HG02973 (cell line): ENCODE measurements at regions not wholly inside any gene's neighbourhood (a gene's known extent, or its start where the extent isn't known, plus 50 kb on each side); places are given as distances from the start of the nearest gene placed in this dataset.
"Not testable (repeated sequence)": the region's sequence is repeated elsewhere in the genome, so short reads cannot be mapped to it uniquely, and the experiment has no call there.

Experiments used
- ATAC-seq: cut with Tn5 transposase; IDR thresholded peaks from one replicate; pipeline ENCODE4 v1.9.1; 2021; ENCODE audit warnings: moderate library complexity; ENCODE audit not compliant: unreplicated experiment

DNA sequence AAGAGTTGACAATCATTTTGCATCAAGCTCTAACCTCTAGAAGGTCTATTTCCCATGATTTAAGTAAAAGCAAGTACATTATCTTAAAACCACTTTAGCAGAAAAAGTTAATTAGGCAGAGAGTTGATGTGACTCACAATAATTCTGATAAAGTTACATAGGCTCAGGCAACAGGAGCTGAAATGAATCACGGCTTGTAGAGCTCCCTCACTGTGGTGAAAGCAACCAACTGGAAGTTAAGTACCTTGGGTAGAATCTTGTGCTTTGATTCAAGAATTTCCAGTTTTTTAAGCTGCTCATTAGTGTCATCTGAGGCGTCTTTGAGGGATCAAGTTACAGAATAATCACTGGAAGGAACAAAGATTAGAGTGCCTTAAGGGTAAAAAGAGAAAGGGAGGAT lies 68.9 kb upstream of the NFE2L3 start:
- ATAC-seq: no peak

- ATAC-seq: no peak
Measured at GRCh38 chr7:26084418-26084817, 67.6 kb upstream of the NFE2L3 start.

GRCh38 chr7:26085771-26086170 lies 66.2 kb upstream of the NFE2L3 start:
- no peak for ATAC-seq

DNA sequence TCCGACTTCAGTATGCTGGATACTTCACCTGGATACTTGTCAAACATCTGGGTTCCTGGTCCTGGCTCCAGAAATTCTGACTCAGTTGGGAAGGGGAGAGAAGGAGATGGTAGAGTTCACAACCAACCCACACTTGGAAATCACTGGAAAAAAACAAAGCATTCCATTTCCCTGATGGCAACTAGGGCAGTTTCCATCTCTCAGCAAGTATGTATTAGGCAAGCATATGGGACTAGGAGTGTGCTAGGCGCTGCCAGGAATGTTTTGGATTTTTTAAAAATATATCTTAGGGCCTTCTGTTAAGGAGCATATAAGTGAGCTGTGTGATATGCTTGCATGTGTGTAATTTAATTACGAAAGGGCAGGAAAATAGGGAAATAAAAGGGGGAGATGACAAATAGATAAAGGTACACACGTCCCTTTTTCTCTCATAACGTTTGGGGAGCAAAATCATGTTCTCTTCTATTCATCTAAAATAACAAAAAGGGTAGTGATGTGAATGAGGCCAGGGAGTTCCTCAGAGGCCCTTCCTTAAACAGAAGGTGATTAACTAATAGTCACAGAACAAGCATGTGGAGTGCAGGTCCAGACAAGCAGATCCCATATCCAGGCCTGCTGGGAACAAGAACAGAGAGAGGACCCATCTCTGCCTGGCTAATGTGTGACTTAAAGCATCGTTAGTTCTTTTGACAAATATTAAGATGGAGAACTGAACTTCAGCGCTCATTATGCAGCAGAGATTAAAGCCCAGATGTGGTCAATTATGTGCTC lies 64.5 kb upstream of the NFE2L3 start:
- ATAC-seq: no peak

DNA sequence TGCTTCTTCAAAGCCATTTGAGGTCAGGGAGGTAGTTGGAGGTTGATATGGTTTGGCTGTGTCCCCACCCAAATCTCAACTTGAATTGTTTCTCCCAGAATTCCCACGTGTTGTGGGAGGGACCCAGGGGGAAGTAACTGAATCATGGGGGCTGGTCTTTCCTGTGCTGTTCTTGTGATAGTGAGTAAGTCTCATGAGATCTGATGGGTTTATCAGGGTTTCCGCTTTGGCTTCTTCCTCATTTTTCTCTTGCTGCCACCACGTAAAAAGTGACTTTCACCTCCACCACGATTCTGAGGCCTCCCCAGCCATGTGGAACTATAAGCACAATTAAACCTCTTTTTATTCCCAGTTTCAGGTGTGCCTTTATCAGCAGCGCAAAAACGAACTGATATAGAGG lies 62.5 kb upstream of the NFE2L3 start:
- ATAC-seq: not testable (repeated sequence)

DNA sequence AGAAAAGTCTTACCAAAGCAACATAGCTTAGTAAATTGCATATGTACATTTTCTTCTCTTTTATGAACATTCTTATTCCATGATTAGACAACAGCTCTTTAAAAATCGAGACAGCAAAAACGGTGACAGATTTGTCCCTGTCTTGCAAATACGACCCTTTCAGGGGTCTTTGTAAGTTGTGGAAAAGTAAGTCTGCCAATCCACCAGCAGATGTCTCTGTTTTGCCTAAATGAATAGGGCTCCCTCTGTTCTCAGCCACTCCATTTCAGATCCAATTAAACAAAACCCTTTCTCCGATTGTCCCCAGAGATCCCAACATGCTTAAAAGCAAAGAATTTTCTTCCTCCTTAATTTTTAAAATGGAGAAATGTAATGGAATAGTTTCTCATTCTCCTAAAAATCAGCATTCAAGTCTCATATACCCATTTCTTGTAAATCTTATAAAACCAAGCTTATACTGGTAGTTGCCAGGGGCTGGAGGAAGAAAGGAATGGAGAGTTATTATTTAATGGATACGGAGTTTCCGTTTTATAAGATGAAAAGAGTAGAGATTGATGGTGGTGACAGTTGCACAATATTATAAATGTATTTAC lies 61.0 kb upstream of the NFE2L3 start:
- no peak for ATAC-seq

DNA sequence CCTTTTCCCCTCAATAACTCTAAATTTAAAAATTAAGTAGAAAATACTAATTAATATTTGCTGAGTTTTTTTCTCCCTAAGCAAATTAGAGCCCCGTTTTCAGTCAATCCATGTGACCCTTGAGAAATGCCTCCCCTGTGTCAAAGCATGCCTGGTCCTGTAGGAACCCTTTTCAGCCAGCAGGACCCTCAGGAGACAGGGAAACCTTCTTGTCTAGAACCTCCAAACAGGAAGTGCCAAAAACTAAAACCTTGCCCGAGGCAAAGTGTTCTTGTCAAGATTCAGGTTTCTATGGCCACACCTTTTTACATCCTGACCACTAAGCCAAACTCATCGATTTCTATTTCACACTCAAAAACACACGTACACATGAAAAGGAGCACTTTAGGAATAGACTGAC lies 60.1 kb upstream of the NFE2L3 start:
- no peak for ATAC-seq

DNA sequence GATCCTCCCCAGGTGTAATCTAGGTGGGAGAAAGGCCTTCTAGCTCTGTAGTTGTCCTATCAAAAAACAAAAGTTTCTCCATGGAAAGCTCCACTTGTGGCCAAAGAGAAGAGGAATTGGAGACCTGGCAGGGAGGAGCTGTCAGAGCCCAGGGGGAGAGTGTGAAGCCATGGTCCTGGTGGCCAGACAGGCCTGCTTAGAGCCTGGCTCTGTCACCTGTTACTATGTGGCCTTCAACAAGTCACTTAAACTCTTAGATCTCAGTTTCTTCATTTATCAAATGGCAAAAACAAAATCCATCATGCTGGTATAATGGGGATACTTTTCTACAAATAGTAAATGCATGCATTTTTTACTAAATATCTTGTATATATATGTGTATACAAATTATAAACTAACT lies 59.0 kb upstream of the NFE2L3 start:
- ATAC-seq: no peak

GRCh38 chr7:26096136-26096535 lies 55.9 kb upstream of the NFE2L3 start:
- ATAC-seq: no peak

DNA sequence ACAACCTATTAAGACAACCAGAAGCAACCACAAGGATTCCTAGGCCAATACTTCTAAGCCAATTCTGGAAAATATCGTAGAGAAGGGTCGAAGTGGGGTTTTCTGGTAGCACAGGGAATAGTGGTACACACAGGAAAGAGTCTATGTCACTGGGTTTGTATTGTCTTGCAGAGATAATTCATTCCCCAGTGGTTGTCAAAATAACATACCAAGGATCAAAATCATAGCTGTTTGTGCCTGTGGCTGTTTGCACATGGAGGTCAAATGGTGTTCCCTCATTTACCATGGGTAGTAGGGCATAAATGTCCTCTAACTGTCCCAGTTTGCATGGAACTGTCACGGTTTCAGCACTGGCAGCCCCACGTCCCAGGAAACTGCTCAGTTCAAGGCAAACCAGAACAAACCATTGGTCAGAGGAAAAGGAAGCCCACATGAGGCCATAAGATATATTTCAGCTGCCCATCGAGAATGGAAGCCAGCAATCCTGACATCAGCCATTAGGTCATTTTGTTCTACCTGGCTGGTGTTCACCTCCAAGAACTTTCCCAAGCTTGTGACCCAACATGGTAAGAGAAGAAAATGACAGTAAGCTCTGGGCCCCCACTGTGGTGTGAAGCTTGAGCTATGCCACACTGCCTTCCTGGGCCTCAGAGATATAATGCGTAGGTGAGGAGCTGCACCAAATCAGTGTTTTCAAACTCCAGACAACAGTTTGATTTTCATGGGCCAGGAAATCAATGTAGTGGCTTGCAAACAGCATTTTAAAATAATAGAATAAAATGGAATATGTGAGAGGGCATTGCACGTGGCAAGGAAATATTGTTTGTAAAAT lies 53.9 kb upstream of the NFE2L3 start:
- no peak for ATAC-seq

DNA sequence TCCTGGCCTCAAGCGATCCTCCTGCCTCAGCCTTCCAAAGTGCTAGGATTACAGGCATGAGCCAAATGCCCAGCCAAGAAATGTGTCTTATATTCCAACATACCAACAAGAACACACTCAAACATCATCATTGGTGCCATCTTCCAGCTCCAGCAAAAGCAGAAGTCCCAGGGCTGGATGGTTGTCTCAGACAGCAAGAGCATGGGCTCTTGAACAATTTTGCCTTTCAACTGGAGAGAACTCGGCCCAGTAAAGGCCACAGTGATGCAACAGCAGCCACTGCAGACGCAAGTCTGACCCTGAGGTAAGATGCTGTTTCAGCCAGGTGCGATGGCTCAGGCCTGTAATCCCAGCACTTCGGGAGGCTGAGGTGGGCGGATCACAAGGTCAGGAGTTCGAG lies 52.8 kb upstream of the NFE2L3 start:
- ATAC-seq: no peak

- no peak for ATAC-seq
Measured at GRCh38 chr7:26100406-26101339, 51.3 kb upstream of the NFE2L3 start.

DNA sequence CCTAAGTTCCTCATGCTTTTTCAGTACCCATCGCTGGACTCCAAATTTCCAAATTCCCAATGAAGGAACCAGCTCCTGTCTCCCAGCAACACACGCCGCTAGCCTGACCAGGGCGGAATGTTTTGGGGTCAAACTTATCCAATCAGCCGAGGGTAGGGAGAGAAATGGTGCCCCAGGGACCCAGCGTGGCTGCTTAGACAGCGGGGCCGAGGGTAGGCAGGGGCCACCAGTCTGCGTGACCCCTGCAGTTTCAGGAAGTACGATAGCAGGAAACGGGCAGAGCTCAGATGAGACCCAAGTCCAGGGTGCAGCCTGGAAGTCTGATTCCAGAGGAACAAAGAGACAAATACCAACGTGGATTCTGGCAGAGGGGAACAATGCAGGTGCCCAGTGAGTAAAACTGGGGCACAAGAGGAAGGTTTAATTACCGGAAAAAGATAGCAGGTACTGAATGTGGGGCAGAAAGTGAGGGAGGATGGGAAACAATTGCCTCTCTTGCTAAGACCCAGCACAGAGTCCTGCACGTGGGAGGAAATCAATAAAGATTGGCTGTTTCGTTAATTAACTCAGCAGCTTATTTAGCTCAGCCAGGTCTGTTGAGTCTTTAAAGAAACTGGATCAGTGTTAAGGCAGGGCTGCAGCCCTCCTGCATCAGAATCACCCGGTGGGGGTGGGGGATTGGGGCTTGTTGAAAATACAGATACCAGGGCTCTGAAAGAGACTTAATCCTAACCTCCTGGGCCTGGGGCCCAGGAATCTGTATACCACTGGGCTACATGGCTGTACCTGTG lies 50.4 kb upstream of the NFE2L3 start:
- ATAC-seq: peak; percentile 45

GRCh38 chr7:26102176-26102575 lies 49.8 kb upstream of the NFE2L3 start:
- no peak for ATAC-seq
